GM23338 (cell line): ENCODE measurements at regions not wholly inside any gene's neighbourhood (a gene's known extent, or its start where the extent isn't known, plus 50 kb on each side); places are given as distances from the start of the nearest gene placed in this dataset.

Experiments
- ATAC-seq: fragments of 200-7000 bp; cut with Tn5 transposase; 3 replicates; pipeline ENCODE4 v1.9.1; 2020
- DNase-seq: peaks from one replicate; pipeline ENCODE4 v3.0.0-alpha.2; 2015; ENCODE audit warnings: low spot score
- H2AFZ ChIP-seq: fragments of 200-600 bp; sonication (generic); 2 replicates; pipeline ENCODE4 v1.8.0; 2016; ENCODE audit warnings: antibody characterized with exemption, mild to moderate bottlenecking, moderate library complexity
- H3F3A ChIP-seq: fragments of 200-600 bp; sonication (generic); replicated peaks from 2 replicates; pipeline ENCODE4 v1.8.0; 2017; ENCODE audit warnings: antibody characterized with exemption, mixed run types, low read depth
- H3K27ac ChIP-seq: fragments of 200-600 bp; sonication (generic); 2 replicates; pipeline ENCODE4 v1.6.1; 2016; ENCODE audit warnings: low read depth
- H3K27me3 ChIP-seq: fragments of 200-600 bp; sonication (generic); 2 replicates; pipeline ENCODE4 v1.8.0; 2016; ENCODE audit warnings: mild to moderate bottlenecking, mixed run types, moderate library complexity; ENCODE audit not compliant: insufficient read depth
- H3K36me3 ChIP-seq: fragments of 200-600 bp; sonication (generic); 2 replicates; pipeline ENCODE4 v1.8.0; 2016; ENCODE audit warnings: mild to moderate bottlenecking; ENCODE audit not compliant: insufficient read depth
- H3K4me1 ChIP-seq: fragments of 200-600 bp; sonication (generic); 2 replicates; pipeline ENCODE4 v1.8.0; 2016; ENCODE audit warnings: mild to moderate bottlenecking, moderate library complexity; ENCODE audit not compliant: insufficient read depth
- H3K4me2 ChIP-seq: fragments of 200-600 bp; sonication (generic); 2 replicates; pipeline ENCODE4 v1.7.1; 2017; ENCODE audit warnings: mixed run types
- H3K4me3 ChIP-seq: fragments of 200-600 bp; sonication (generic); 2 replicates; pipeline ENCODE4 v1.6.1; 2016; ENCODE audit warnings: mixed run types
- H3K79me2 ChIP-seq: fragments of 200-600 bp; sonication (generic); replicated peaks from 2 replicates; pipeline ENCODE4 v1.8.0; 2017; ENCODE audit warnings: mild to moderate bottlenecking; ENCODE audit not compliant: insufficient read depth
- H3K9me2 ChIP-seq: fragments of 200-600 bp; sonication (generic); 2 replicates; pipeline ENCODE4 v1.8.0; 2017; ENCODE audit not compliant: insufficient read depth
- H4K20me1 ChIP-seq: fragments of 200-600 bp; sonication (generic); replicated peaks from 2 replicates; pipeline ENCODE4 v1.8.0; 2017; ENCODE audit warnings: mild to moderate bottlenecking; ENCODE audit not compliant: insufficient read depth
- H3K27ac Mint-ChIP-seq: 2 replicates; pipeline ENCODE4 v1.8.0; 2020; ENCODE audit warnings: inconsistent platforms, mild to moderate bottlenecking, moderate library complexity, mixed read lengths
- H3K27me3 Mint-ChIP-seq: 3 replicates; pipeline ENCODE4 v1.8.0; 2022; ENCODE audit warnings: low read depth, mild to moderate bottlenecking, moderate library complexity, mixed read lengths, inconsistent platforms; ENCODE audit not compliant: insufficient read depth, poor library complexity
- H3K36me3 Mint-ChIP-seq: 3 replicates; pipeline ENCODE4 v1.8.0; 2021; ENCODE audit warnings: low read depth, mild to moderate bottlenecking, inconsistent platforms, moderate library complexity, mixed read lengths
- H3K4me1 Mint-ChIP-seq: 3 replicates; pipeline ENCODE4 v1.8.0; 2020; ENCODE audit warnings: mild to moderate bottlenecking, inconsistent platforms, mixed read lengths
- H3K4me3 Mint-ChIP-seq: 3 replicates; pipeline ENCODE4 v1.8.0; 2021; ENCODE audit warnings: moderate library complexity, mild to moderate bottlenecking, inconsistent platforms, mixed read lengths
- H3K9me3 Mint-ChIP-seq: 3 replicates; pipeline ENCODE4 v1.8.0; 2020; ENCODE audit warnings: moderate library complexity, mild to moderate bottlenecking, inconsistent platforms, mixed read lengths
- CREB1 ChIP-seq: fragments of 250-450 bp; sonication (Bioruptor Pico); IDR thresholded peaks from 2 replicates; pipeline ENCODE4 v1.5.0; 2020; ENCODE audit warnings: low read depth, mild to moderate bottlenecking, moderate library complexity
- ETS1 ChIP-seq: IDR thresholded peaks from 2 replicates; pipeline ENCODE4 v1.6.1; 2016; ENCODE audit warnings: antibody characterized with exemption
- EZH2 ChIP-seq: fragments of 200-600 bp; sonication (generic); IDR thresholded peaks from one replicate; pipeline ENCODE4 v1.8.0; 2017; ENCODE audit warnings: antibody characterized with exemption, mild to moderate bottlenecking, low read depth; ENCODE audit not compliant: unreplicated experiment
- EZH2phosphoT487 ChIP-seq: fragments of 200-600 bp; sonication (generic); IDR thresholded peaks from one replicate; pipeline ENCODE4 v1.8.1; 2018; ENCODE audit warnings: antibody characterized with exemption; ENCODE audit not compliant: unreplicated experiment
- JUNB ChIP-seq: IDR thresholded peaks from one replicate; pipeline ENCODE4 v1.6.1; 2016; ENCODE audit warnings: antibody characterized with exemption; ENCODE audit not compliant: unreplicated experiment
- NANOG ChIP-seq: IDR thresholded peaks from 2 replicates; pipeline ENCODE4 v1.6.1; 2016; ENCODE audit warnings: antibody characterized with exemption, borderline replicate concordance
- POLR2AphosphoS5 ChIP-seq: IDR thresholded peaks from 2 replicates; pipeline ENCODE4 v1.6.1; 2016; ENCODE audit warnings: antibody characterized with exemption, low read depth
- REST ChIP-seq: IDR thresholded peaks from one replicate; pipeline ENCODE4 v1.6.1; 2018; ENCODE audit warnings: antibody characterized with exemption; ENCODE audit not compliant: unreplicated experiment
- STAT1 ChIP-seq: IDR thresholded peaks from one replicate; pipeline ENCODE4 v1.6.1; 2016; ENCODE audit warnings: antibody characterized with exemption; ENCODE audit not compliant: unreplicated experiment
- ZNF114 ChIP-seq: fragments of 250-450 bp; sonication (Bioruptor Pico); IDR thresholded peaks from 2 replicates; pipeline ENCODE4 v1.5.0; 2020; ENCODE audit warnings: mild to moderate bottlenecking, moderate library complexity
- ZNF331 ChIP-seq: fragments of 250-450 bp; sonication (Bioruptor Pico); IDR thresholded peaks from 2 replicates; pipeline ENCODE4 v1.5.0; 2020; ENCODE audit warnings: low read depth, mild to moderate bottlenecking, moderate library complexity
- ZNF462 ChIP-seq: fragments of 250-450 bp; sonication (Bioruptor Pico); IDR thresholded peaks from 2 replicates; pipeline ENCODE4 v1.5.0; 2020; ENCODE audit warnings: mild to moderate bottlenecking, moderate library complexity

- TF ChIP-seq REST, result no peak
- no peak for TF ChIP-seq ZNF331 (CRISPR knock-in tag)
- no peak for TF ChIP-seq CREB1
- TF ChIP-seq EZH2, result no peak
- no peak for TF ChIP-seq STAT1
- no peak for TF ChIP-seq JUNB
These were observed 153.8 kb downstream of the UNC5CL start (continued) for GRCh38 chr6:40885139-40885774.

GRCh38 chr6:40882323-40882997 lies 156.6 kb downstream of the UNC5CL start:
- no peaks in the 10 kb centered on the region for H4K20me1 ChIP-seq
- no peaks in the 10 kb centered on the region for H3K36me3 ChIP-seq
- H3K27ac ChIP-seq, result no peak overlapping the region
- no peak for ATAC-seq
- peaks cover 13% of the 10 kb centered on the region for H3K9me3 Mint-ChIP-seq
- H3K27me3 Mint-ChIP-seq, result peaks cover 7% of the 10 kb centered on the region
- H2AFZ ChIP-seq, result no peak overlapping the region
- no peaks in the 10 kb centered on the region for H3K9me2 ChIP-seq
- H3K36me3 Mint-ChIP-seq, result 0 out of 3 replicates have a peak, but pooled peaks cover 3% of the 10 kb centered on the region
- no peaks in the 10 kb centered on the region for H3K79me2 ChIP-seq
- H3F3A ChIP-seq, result no peaks in the 10 kb centered on the region
- no peaks in the 10 kb centered on the region for H3K27me3 ChIP-seq
- no peak overlapping the region for H3K4me3 Mint-ChIP-seq
- no peak overlapping the region for H3K4me2 ChIP-seq
- H3K4me3 ChIP-seq, result no peak overlapping the region
- H3K27ac Mint-ChIP-seq, result no peak overlapping the region
- DNase-seq, result no peak
- H3K4me1 Mint-ChIP-seq, result no peaks in the 10 kb centered on the region
- H3K4me1 ChIP-seq, result no peaks in the 10 kb centered on the region
- TF ChIP-seq EZH2 (no peak), ETS1 (no peak), ZNF114 (CRISPR knock-in tag) (no peak), POLR2AphosphoS5 (no peak), CREB1 (no peak), EZH2phosphoT487 (no peak), NANOG (no peak), ZNF462 (CRISPR knock-in tag) (no peak), ZNF331 (CRISPR knock-in tag) (no peak)
